NB4 (cell line): ENCODE measurements at regions not wholly inside any gene's neighbourhood (a gene's known extent, or its start where the extent isn't known, plus 50 kb on each side); places are given as distances from the start of the nearest gene placed in this dataset.

Experiments
- POLR2A ChIP-seq: IDR thresholded peaks from 2 replicates; pipeline ENCODE4 v1.6.1; 2011; ENCODE audit warnings: mild to moderate bottlenecking; ENCODE audit not compliant: insufficient read length; ENCODE audit errors: extremely low read depth
- TF ChIP-seq, protein P1 (sequence below): IDR thresholded peaks from one replicate; pipeline ENCODE4 v1.5.1; 2012; ENCODE audit warnings: low read depth, low read length
- TF ChIP-seq, protein P2 (sequence below): IDR thresholded peaks from 2 replicates; pipeline ENCODE4 v1.6.1; 2011; ENCODE audit warnings: low read depth, low read length

DNA sequence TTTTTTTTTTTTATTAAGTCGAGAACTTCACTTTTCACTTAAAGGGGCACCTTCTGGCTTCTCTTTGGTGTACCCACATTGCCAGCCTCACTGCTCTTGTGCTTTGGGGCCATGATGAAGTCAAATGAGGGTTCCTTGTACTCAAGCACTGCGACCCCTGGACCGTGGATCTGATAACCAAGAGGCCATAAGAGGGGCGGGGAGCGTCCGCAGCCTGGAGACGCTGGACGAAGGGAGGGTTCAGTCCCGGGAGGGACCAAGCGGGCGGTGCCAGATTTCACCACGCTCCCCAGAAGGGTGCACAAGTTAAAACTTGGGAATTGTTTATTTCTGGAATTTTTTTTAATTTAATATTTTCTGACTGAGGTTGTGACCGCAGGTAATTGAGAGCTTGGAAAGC, 53.3 kb upstream of the SOX1 start:
- TF ChIP-seq, protein P1, sequence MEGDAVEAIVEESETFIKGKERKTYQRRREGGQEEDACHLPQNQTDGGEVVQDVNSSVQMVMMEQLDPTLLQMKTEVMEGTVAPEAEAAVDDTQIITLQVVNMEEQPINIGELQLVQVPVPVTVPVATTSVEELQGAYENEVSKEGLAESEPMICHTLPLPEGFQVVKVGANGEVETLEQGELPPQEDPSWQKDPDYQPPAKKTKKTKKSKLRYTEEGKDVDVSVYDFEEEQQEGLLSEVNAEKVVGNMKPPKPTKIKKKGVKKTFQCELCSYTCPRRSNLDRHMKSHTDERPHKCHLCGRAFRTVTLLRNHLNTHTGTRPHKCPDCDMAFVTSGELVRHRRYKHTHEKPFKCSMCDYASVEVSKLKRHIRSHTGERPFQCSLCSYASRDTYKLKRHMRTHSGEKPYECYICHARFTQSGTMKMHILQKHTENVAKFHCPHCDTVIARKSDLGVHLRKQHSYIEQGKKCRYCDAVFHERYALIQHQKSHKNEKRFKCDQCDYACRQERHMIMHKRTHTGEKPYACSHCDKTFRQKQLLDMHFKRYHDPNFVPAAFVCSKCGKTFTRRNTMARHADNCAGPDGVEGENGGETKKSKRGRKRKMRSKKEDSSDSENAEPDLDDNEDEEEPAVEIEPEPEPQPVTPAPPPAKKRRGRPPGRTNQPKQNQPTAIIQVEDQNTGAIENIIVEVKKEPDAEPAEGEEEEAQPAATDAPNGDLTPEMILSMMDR, result no peak
- no peak for TF ChIP-seq POLR2A
- TF ChIP-seq, protein P2, sequence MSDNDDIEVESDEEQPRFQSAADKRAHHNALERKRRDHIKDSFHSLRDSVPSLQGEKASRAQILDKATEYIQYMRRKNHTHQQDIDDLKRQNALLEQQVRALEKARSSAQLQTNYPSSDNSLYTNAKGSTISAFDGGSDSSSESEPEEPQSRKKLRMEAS, result no peak
